B cell (primary cell): ENCODE measurements at regions not wholly inside any gene's neighbourhood (a gene's known extent, or its start where the extent isn't known, plus 50 kb on each side); places are given as distances from the start of the nearest gene placed in this dataset.

Experiments used
- ATAC-seq: fragments of 200-7000 bp; cut with Tn5 transposase; one replicate; pipeline ENCODE4 v1.10.0; 2021; ENCODE audit warnings: low read depth, mild to moderate bottlenecking, moderate number of reproducible peaks, moderate library complexity
- CTCF ChIA-PET: fragments of 350-600 bp; sonication (Branson Sonifier 250); formaldehyde crosslinking; loops from one replicate; lab custom pipeline; 2021; ENCODE audit warnings: antibody characterized with exemption, inconsistent platforms; lab: Charles Lee
- POLR2A ChIA-PET: fragments of 350-600 bp; sonication (Branson Sonifier 250); formaldehyde crosslinking; loops from one replicate; lab custom pipeline; 2021; ENCODE audit warnings: antibody characterized with exemption; lab: Charles Lee
- DNase-seq: peaks from one replicate; pipeline ENCODE4 v3.0.0; 2013
- H2AFZ ChIP-seq: 2 replicates; pipeline ENCODE4 v1.6.1; 2012; ENCODE audit warnings: mild to moderate bottlenecking, low read depth, low read length; ENCODE audit not compliant: insufficient read depth, poor library complexity, severe bottlenecking
- H3K27ac ChIP-seq, 2 donors: 1 replicate in 1 of 2; 2 replicates in 1 of 2; pipeline ENCODE4 v1.5.1; 2012 to 2013; ENCODE audit warnings: low read length in 2 of 2, mild to moderate bottlenecking in 2 of 2, moderate library complexity in 1 of 2
- H3K27me3 ChIP-seq, 4 experiments: fragments of 200-600 bp in 1 of 4; sonication (generic) in 1 of 4; replicated peaks in 1 of 4; 1 replicate in 2 of 4; 2 replicates in 2 of 4; pipeline versions ENCODE4 v1.6.1 to v1.7.0; 2013 to 2016; ENCODE audit warnings: low read length in 3 of 4, mild to moderate bottlenecking in 2 of 4, mixed read lengths in 1 of 4, moderate library complexity in 1 of 4; ENCODE audit not compliant: insufficient read depth in 4 of 4, control insufficient read depth in 3 of 4; ENCODE audit errors: control extremely low read depth in 1 of 4
- H3K36me3 ChIP-seq, 2 experiments: replicated peaks in 1 of 2; 1 replicate in 1 of 2; 2 replicates in 1 of 2; pipeline versions ENCODE4 v1.6.1 to v1.7.1; 2013; ENCODE audit warnings: low read length in 1 of 2; ENCODE audit not compliant: insufficient read depth in 2 of 2, control insufficient read depth in 1 of 2; ENCODE audit errors: control extremely low read depth in 1 of 2, extremely low read depth in 1 of 2
- H3K4me1 ChIP-seq, 2 donors: fragments of 200-600 bp in 1 of 2; sonication (generic) in 1 of 2; 1 replicate in 1 of 2; 2 replicates in 1 of 2; pipeline versions ENCODE4 v1.5.1 to v1.6.1; 2013 to 2017; ENCODE audit warnings: low read length in 2 of 2; ENCODE audit not compliant: control insufficient read depth in 2 of 2, insufficient read depth in 2 of 2
- H3K4me2 ChIP-seq: replicated peaks from 2 replicates; pipeline ENCODE3; 2012; ENCODE audit warnings: mild to moderate bottlenecking, low read depth, low read length; ENCODE audit not compliant: poor library complexity, severe bottlenecking
- H3K4me3 ChIP-seq, 5 experiments: fragments of 200-600 bp in 1 of 5; sonication (generic) in 1 of 5; 1 replicate in 3 of 5; 2 replicates in 2 of 5; pipeline versions ENCODE4 v1.5.1 to v1.7.0; 2011 to 2016; ENCODE audit warnings: low read length in 4 of 5, mild to moderate bottlenecking in 4 of 5, low read depth in 2 of 5, control low read depth in 1 of 5, moderate library complexity in 1 of 5; ENCODE audit not compliant: insufficient read depth in 1 of 5; ENCODE audit errors: control extremely low read depth in 1 of 5, extremely low read depth in 1 of 5
- H3K79me2 ChIP-seq: fragments of 200-600 bp; sonication (generic); one replicate; pipeline ENCODE4 v1.6.0; 2016; ENCODE audit warnings: low read length; ENCODE audit not compliant: control insufficient read depth, insufficient read depth
- H3K9ac ChIP-seq: fragments of 200-600 bp; sonication (generic); 2 replicates; pipeline ENCODE4 v1.6.1; 2017; ENCODE audit warnings: mild to moderate bottlenecking, low read length, moderate library complexity
- H3K9me3 ChIP-seq, 3 donors: one replicate each; pipeline versions ENCODE4 v1.6.1 to v1.7.1; 2013; ENCODE audit warnings: low read length in 2 of 3; ENCODE audit not compliant: control insufficient read depth in 2 of 3, insufficient read depth in 1 of 3; ENCODE audit errors: control extremely low read depth in 1 of 3
- H4K20me1 ChIP-seq: 2 replicates; pipeline ENCODE4 v1.6.0; 2012; ENCODE audit warnings: mild to moderate bottlenecking, low read length; ENCODE audit not compliant: insufficient read depth, control insufficient read depth, poor library complexity, severe bottlenecking
- H3K27ac Mint-ChIP-seq: one replicate; pipeline ENCODE4 v1.8.0; 2021; ENCODE audit warnings: mixed read lengths
- H3K27me3 Mint-ChIP-seq: one replicate; pipeline ENCODE4 v1.8.0; 2021; ENCODE audit warnings: mixed read lengths
- H3K4me1 Mint-ChIP-seq: one replicate; pipeline ENCODE4 v1.8.0; 2021; ENCODE audit warnings: mixed read lengths
- H3K4me3 Mint-ChIP-seq: one replicate; pipeline ENCODE4 v1.8.0; 2021; ENCODE audit warnings: mixed read lengths
- H3K9me3 Mint-ChIP-seq: one replicate; pipeline ENCODE4 v1.8.0; 2022; ENCODE audit warnings: mixed read lengths; ENCODE audit not compliant: insufficient read depth
- CTCF ChIP-seq: fragments of 200-600 bp; IDR thresholded peaks from one replicate; pipeline ENCODE4 v1.8.0; 2022; ENCODE audit warnings: antibody characterized with exemption, mild to moderate bottlenecking
- EZH2 ChIP-seq: IDR thresholded peaks from 2 replicates; pipeline ENCODE4 v1.6.1; 2012; ENCODE audit warnings: borderline replicate concordance, low read depth, mild to moderate bottlenecking, moderate library complexity, low read length; ENCODE audit not compliant: insufficient read depth, poor library complexity, severe bottlenecking
- WGBS: methylation state at CpG from one replicate; pipeline ENCODE4 v1.1.5; 2013; ENCODE audit warnings: missing lambda C conversion rate; ENCODE audit not compliant: insufficient coverage; 5-methylcytosine and 5-hydroxymethylcytosine counted together
- intact Hi-C: fragments of 100-400 bp; cut with micrococcal nuclease; formaldehyde crosslinking; loops from one replicate; pipeline ENCODE4 v1.10.0; 2022

GRCh38 chr2:118667348-118667747 lies 180.1 kb downstream of the EN1 start:
- CTCF ChIA-PET, result no interaction called here
- H3K4me1 Mint-ChIP-seq, result no peaks in the 10 kb centered on the region
- ATAC-seq (no peak), DNase-seq (no peak)
- no peak overlapping the region for H3K4me3 ChIP-seq
- no peak overlapping the region for H3K4me2 ChIP-seq
- intact Hi-C loops, result no loop called here
- TF ChIP-seq CTCF (no peak), EZH2 (no peak)
- H3K9ac ChIP-seq, result no peak overlapping the region
- H3K9me3 ChIP-seq, result no peaks in the 10 kb centered on the region
- no peak overlapping the region for H3K27ac ChIP-seq
- H3K9me3 Mint-ChIP-seq, result no peaks in the 10 kb centered on the region
- H3K27me3 ChIP-seq, result no peaks in the 10 kb centered on the region
- no peaks in the 10 kb centered on the region for H3K36me3 ChIP-seq
- no peaks in the 10 kb centered on the region for H3K79me2 ChIP-seq
- H3K27me3 Mint-ChIP-seq, result peaks cover 3% of the 10 kb centered on the region
- no peak overlapping the region for H3K27ac Mint-ChIP-seq
- POLR2A ChIA-PET, result no interaction called here
- WGBS, result 67% methylated on average over 1 of the region's 2 CpGs
- H3K4me1 ChIP-seq, result no peaks in the 10 kb centered on the region
- H2AFZ ChIP-seq, result no peak overlapping the region
- H3K4me3 Mint-ChIP-seq, result no peak overlapping the region
- H4K20me1 ChIP-seq, result no peaks in the 10 kb centered on the region

GRCh38 chr2:118665784-118666529 lies 181.5 kb downstream of the EN1 start:
- Mint-ChIP-seq H3K27ac (no peak overlapping the region), H3K27me3 (peaks cover 3% of the 10 kb centered on the region), H3K4me3 (no peak overlapping the region), H3K9me3 (peaks cover 3% of the 10 kb centered on the region), H3K4me1 (no peaks in the 10 kb centered on the region)
- no peaks in the 10 kb centered on the region for H4K20me1 ChIP-seq
- H2AFZ ChIP-seq, result no peak overlapping the region
- H3K9ac ChIP-seq, result no peak overlapping the region
- no peak for TF ChIP-seq CTCF
- TF ChIP-seq EZH2, result no peak
- no peaks in the 10 kb centered on the region for H3K79me2 ChIP-seq
- no peak for DNase-seq
- ChIA-PET CTCF (no interaction called here), POLR2A (no interaction called here)
- no CpG with 5 or more reads among the region's 4 CpGs for WGBS
- no peak overlapping the region for H3K4me2 ChIP-seq
- intact Hi-C loops, result no loop called here
- H3K9me3 ChIP-seq, result no peaks in the 10 kb centered on the region
- no peak overlapping the region for H3K4me3 ChIP-seq
- no peak overlapping the region for H3K27ac ChIP-seq
- ATAC-seq, result no peak
- H3K36me3 ChIP-seq, result no peaks in the 10 kb centered on the region
- H3K4me1 ChIP-seq, result no peaks in the 10 kb centered on the region
- no peaks in the 10 kb centered on the region for H3K27me3 ChIP-seq
